ENCODE measurements at regions not wholly inside any gene's neighbourhood (a gene's known extent, or its start where the extent isn't known, plus 50 kb on each side); places are given as distances from the start of the nearest gene placed in this dataset.

GRCh38 chr16:6341981-6342380 is 990.7 kb upstream of the RBFOX1 start:
- Mint-ChIP-seq H3K27ac (no peak overlapping the region), H3K4me3 (no peak overlapping the region), H3K27me3 (no peaks in the 10 kb centered on the region), H3K4me1 (no peaks in the 10 kb centered on the region), H3K36me3 (ENCODE audit: low read depth) (no peaks in the 10 kb centered on the region), H3K9me3 (peaks cover 24% of the 10 kb centered on the region)
- no peak for ATAC-seq (replicated peaks)

GRCh38 chr16:6335072-6335471 is 997.6 kb upstream of the RBFOX1 start:
- H3K4me3 Mint-ChIP-seq = no peak overlapping the region
- no peak for ATAC-seq (replicated peaks)
- no peaks in the 10 kb centered on the region for H3K27me3 Mint-ChIP-seq
- H3K9me3 Mint-ChIP-seq = peaks cover 8% of the 10 kb centered on the region
- H3K4me1 Mint-ChIP-seq = no peaks in the 10 kb centered on the region
- H3K36me3 Mint-ChIP-seq (ENCODE audit: low read depth) = no peaks in the 10 kb centered on the region
- no peak overlapping the region for H3K27ac Mint-ChIP-seq

GRCh38 chr16:6331770-6332169 is 1000.9 kb upstream of the RBFOX1 start:
- no peaks in the 10 kb centered on the region for H3K27me3 Mint-ChIP-seq
- peaks cover 14% of the 10 kb centered on the region for H3K9me3 Mint-ChIP-seq
- no peak for ATAC-seq (replicated peaks)
- H3K27ac Mint-ChIP-seq = no peak overlapping the region
- no peaks in the 10 kb centered on the region for H3K4me1 Mint-ChIP-seq
- H3K36me3 Mint-ChIP-seq (ENCODE audit: low read depth) = no peaks in the 10 kb centered on the region
- no peak overlapping the region for H3K4me3 Mint-ChIP-seq

- Mint-ChIP-seq H3K36me3 (ENCODE audit: low read depth) (no peaks in the 10 kb centered on the region), H3K9me3 (peaks cover 14% of the 10 kb centered on the region), H3K27me3 (no peaks in the 10 kb centered on the region)
These were observed 1014.7 kb upstream of the RBFOX1 start for GRCh38 chr16:6317934-6318333.

GRCh38 chr16:6309271-6309670 is 1023.4 kb upstream of the RBFOX1 start:
- Mint-ChIP-seq H3K27ac (no peak overlapping the region), H3K27me3 (no peaks in the 10 kb centered on the region), H3K4me3 (no peak overlapping the region), H3K36me3 (ENCODE audit: low read depth) (no peaks in the 10 kb centered on the region), H3K4me1 (no peaks in the 10 kb centered on the region), H3K9me3 (peaks cover 13% of the 10 kb centered on the region)
- ATAC-seq (replicated peaks) = no peak

More at GRCh38 chr16:6317934-6318333, 1014.7 kb upstream of the RBFOX1 start:
- no peak for ATAC-seq (replicated peaks)
- no peak overlapping the region for H3K4me3 Mint-ChIP-seq
- no peaks in the 10 kb centered on the region for H3K4me1 Mint-ChIP-seq
- no peak overlapping the region for H3K27ac Mint-ChIP-seq

GRCh38 chr16:6308176-6308575 is 1024.5 kb upstream of the RBFOX1 start:
- Mint-ChIP-seq H3K27me3 (no peaks in the 10 kb centered on the region), H3K4me3 (no peak overlapping the region), H3K27ac (no peak overlapping the region), H3K4me1 (no peaks in the 10 kb centered on the region), H3K36me3 (ENCODE audit: low read depth) (no peaks in the 10 kb centered on the region), H3K9me3 (peaks cover 15% of the 10 kb centered on the region)
- no peak for ATAC-seq (replicated peaks)

- peaks cover 21% of the 10 kb centered on the region for H3K9me3 Mint-ChIP-seq
- H3K36me3 Mint-ChIP-seq (ENCODE audit: low read depth) = no peaks in the 10 kb centered on the region
- no peak for ATAC-seq (replicated peaks)
- no peaks in the 10 kb centered on the region for H3K27me3 Mint-ChIP-seq
- H3K4me3 Mint-ChIP-seq = no peak overlapping the region
- H3K4me1 Mint-ChIP-seq = no peaks in the 10 kb centered on the region
- no peak overlapping the region for H3K27ac Mint-ChIP-seq
These were observed 1032.1 kb upstream of the RBFOX1 start for GRCh38 chr16:6300523-6300922.

- Mint-ChIP-seq H3K27ac (no peak overlapping the region), H3K27me3 (no peaks in the 10 kb centered on the region), H3K4me1 (no peaks in the 10 kb centered on the region), H3K4me3 (no peak overlapping the region), H3K9me3 (peaks cover 14% of the 10 kb centered on the region), H3K36me3 (ENCODE audit: low read depth) (no peaks in the 10 kb centered on the region)
- ATAC-seq (replicated peaks) = no peak
These were observed 1034.8 kb upstream of the RBFOX1 start for GRCh38 chr16:6297666-6298410.

GRCh38 chr16:6286176-6286575 is 1046.5 kb upstream of the RBFOX1 start:
- Mint-ChIP-seq H3K27me3 (no peaks in the 10 kb centered on the region), H3K4me3 (no peak overlapping the region), H3K36me3 (ENCODE audit: low read depth) (no peaks in the 10 kb centered on the region), H3K27ac (no peak overlapping the region), H3K9me3 (peaks cover 19% of the 10 kb centered on the region), H3K4me1 (no peaks in the 10 kb centered on the region)
- no peak for ATAC-seq (replicated peaks)

- peaks cover 21% of the 10 kb centered on the region for H3K9me3 Mint-ChIP-seq
- no peaks in the 10 kb centered on the region for H3K27me3 Mint-ChIP-seq
- no peak overlapping the region for H3K4me3 Mint-ChIP-seq
- no peaks in the 10 kb centered on the region for H3K4me1 Mint-ChIP-seq
- no peak overlapping the region for H3K27ac Mint-ChIP-seq
- H3K36me3 Mint-ChIP-seq (ENCODE audit: low read depth) = no peaks in the 10 kb centered on the region
- ATAC-seq (replicated peaks) = no peak
These were observed 1047.9 kb upstream of the RBFOX1 start for GRCh38 chr16:6284731-6285130.

GRCh38 chr16:6281994-6282393 is 1050.7 kb upstream of the RBFOX1 start:
- no peak overlapping the region for H3K27ac Mint-ChIP-seq
- H3K4me1 Mint-ChIP-seq = no peaks in the 10 kb centered on the region
- no peak overlapping the region for H3K4me3 Mint-ChIP-seq
- no peak for ATAC-seq (replicated peaks)
- H3K36me3 Mint-ChIP-seq (ENCODE audit: low read depth) = no peaks in the 10 kb centered on the region
- H3K27me3 Mint-ChIP-seq = no peaks in the 10 kb centered on the region
- peaks cover 26% of the 10 kb centered on the region for H3K9me3 Mint-ChIP-seq

- no peaks in the 10 kb centered on the region for H3K36me3 Mint-ChIP-seq (ENCODE audit: low read depth)
- H3K9me3 Mint-ChIP-seq = peaks cover 26% of the 10 kb centered on the region
- no peak overlapping the region for H3K4me3 Mint-ChIP-seq
- no peak overlapping the region for H3K27ac Mint-ChIP-seq
- no peaks in the 10 kb centered on the region for H3K4me1 Mint-ChIP-seq
- H3K27me3 Mint-ChIP-seq = no peaks in the 10 kb centered on the region
- no peak for ATAC-seq (replicated peaks)
These were observed 1051.4 kb upstream of the RBFOX1 start for GRCh38 chr16:6281274-6281673.

- Mint-ChIP-seq H3K4me1 (no peaks in the 10 kb centered on the region), H3K36me3 (ENCODE audit: low read depth) (no peaks in the 10 kb centered on the region), H3K27me3 (no peaks in the 10 kb centered on the region), H3K27ac (no peak overlapping the region), H3K4me3 (no peak overlapping the region), H3K9me3 (peaks cover 29% of the 10 kb centered on the region)
- no peak for ATAC-seq (replicated peaks)
These were observed 1052.6 kb upstream of the RBFOX1 start for GRCh38 chr16:6280055-6280454.

- no peak for ATAC-seq (replicated peaks)
- Mint-ChIP-seq H3K4me3 (no peak overlapping the region), H3K4me1 (no peaks in the 10 kb centered on the region), H3K9me3 (peaks cover 29% of the 10 kb centered on the region), H3K27me3 (no peaks in the 10 kb centered on the region), H3K27ac (no peak overlapping the region), H3K36me3 (ENCODE audit: low read depth) (no peaks in the 10 kb centered on the region)
These were observed 1053.4 kb upstream of the RBFOX1 start for GRCh38 chr16:6279286-6279685.

- Mint-ChIP-seq H3K27ac (no peak overlapping the region), H3K36me3 (ENCODE audit: low read depth) (no peaks in the 10 kb centered on the region), H3K4me1 (no peaks in the 10 kb centered on the region), H3K9me3 (peaks cover 12% of the 10 kb centered on the region), H3K4me3 (no peak overlapping the region), H3K27me3 (no peaks in the 10 kb centered on the region)
- no peak for ATAC-seq (replicated peaks)
These were observed 1058.3 kb upstream of the RBFOX1 start for GRCh38 chr16:6274351-6274750.

GRCh38 chr16:6267682-6268081 is 1065.0 kb upstream of the RBFOX1 start:
- no peaks in the 10 kb centered on the region for H3K4me1 Mint-ChIP-seq
- peaks cover 18% of the 10 kb centered on the region for H3K9me3 Mint-ChIP-seq
- ATAC-seq (replicated peaks) = no peak
- H3K36me3 Mint-ChIP-seq (ENCODE audit: low read depth) = no peaks in the 10 kb centered on the region
- H3K27ac Mint-ChIP-seq = no peak overlapping the region
- no peaks in the 10 kb centered on the region for H3K27me3 Mint-ChIP-seq
- no peak overlapping the region for H3K4me3 Mint-ChIP-seq
